Prostate gland (tissue), 2 donors: ENCODE measurements at regions not wholly inside any gene's neighbourhood (a gene's known extent, or its start where the extent isn't known, plus 50 kb on each side); places are given as distances from the start of the nearest gene placed in this dataset.
"Not testable (repeated sequence)": the region's sequence is repeated elsewhere in the genome, so short reads cannot be mapped to it uniquely, and the experiment has no call there.

Source experiments
- CTCF ChIP-seq, 4 experiments: fragments of 200-600 bp in 2 of 4; fragments of 450-650 bp in 2 of 4; sonication (generic) in 2 of 4; IDR thresholded peaks; 1 replicate in 3 of 4; 2 replicates in 1 of 4; pipeline ENCODE4 v1.5.1; 2016 to 2019; ENCODE audit warnings: antibody characterized with exemption in 4 of 4, mild to moderate bottlenecking in 2 of 4, moderate library complexity in 2 of 4
- POLR2A ChIP-seq: fragments of 450-650 bp; IDR thresholded peaks from one replicate; pipeline ENCODE4 v1.6.1; 2016; ENCODE audit warnings: antibody characterized with exemption, mild to moderate bottlenecking
- POLR2AphosphoS5 ChIP-seq: sonication (generic); formaldehyde crosslinking; IDR thresholded peaks from one replicate; pipeline ENCODE4 v1.6.1; 2017; ENCODE audit warnings: antibody characterized with exemption

GRCh38 chr15:84476364-84477033 is 124.3 kb upstream of the ZSCAN2 start:
- not testable (repeated sequence) for TF ChIP-seq CTCF (IDR thresholded peaks at IDR 0.05); POLR2A; POLR2AphosphoS5
